ENCODE measurements at regions not wholly inside any gene's neighbourhood (a gene's known extent, or its start where the extent isn't known, plus 50 kb on each side); places are given as distances from the start of the nearest gene placed in this dataset.
"Not testable (repeated sequence)": the region's sequence is repeated elsewhere in the genome, so short reads cannot be mapped to it uniquely, and the experiment has no call there.

- intact Hi-C loops (cut with DNase I) = no loop called here
- Histone ChIP-seq H3K4me3 (no peak overlapping the region), H3K27ac (no peak overlapping the region), H3K27me3 (no peaks in the 10 kb centered on the region), H3K4me1 (replicated peaks in 1 of 2) (no peaks in the 10 kb centered on the region), H3K36me3 (replicated peaks in 1 of 2) (no peaks in the 10 kb centered on the region), H3K9me3 (replicated peaks in 1 of 3) (no peaks in the 10 kb centered on the region)
- TF ChIP-seq CTCF (IDR thresholded peaks at IDR 0.05) = no peak
- no peak for TF ChIP-seq POLR2A (IDR thresholded peaks at IDR 0.05)
- 53 to 74% (median 72%) methylated on average over 6 to 9 of the region's 9 CpGs for WGBS, 4 donors
- DNase-seq = no peak
Measured at GRCh38 chr11:45391168-45391850, 105.2 kb upstream of the SYT13 start.

- no peak overlapping the region for H3K4me3 ChIP-seq
- no peak for DNase-seq
Measured at GRCh38 chr11:45390407-45390806, 104.3 kb upstream of the SYT13 start.

GRCh38 chr11:45388472-45388871, 102.3 kb upstream of the SYT13 start:
- no peak overlapping the region for H3K4me3 ChIP-seq
- WGBS, 4 donors = 65 to 84% (median 77%) methylated on average over 1 of the region's 1 CpG; no CpG with 5 or more reads in 1 of the 4 donors
- peaks cover 9% of the 10 kb centered on the region for H3K27me3 ChIP-seq
- no peak for DNase-seq
- intact Hi-C loops (cut with DNase I) = no loop called here
- TF ChIP-seq POLR2A (IDR thresholded peaks at IDR 0.05) = no peak
- no peak for TF ChIP-seq CTCF (IDR thresholded peaks at IDR 0.05)
- no peaks in the 10 kb centered on the region for H3K36me3 ChIP-seq (replicated peaks in 1 of 2)
- no peaks in the 10 kb centered on the region for H3K4me1 ChIP-seq (replicated peaks in 1 of 2)
- no peak overlapping the region for H3K27ac ChIP-seq
- no peaks in the 10 kb centered on the region for H3K9me3 ChIP-seq (replicated peaks in 1 of 3)

More at GRCh38 chr11:45390407-45390806, 104.3 kb upstream of the SYT13 start:
- Histone ChIP-seq H3K9me3 (replicated peaks in 1 of 3) (no peaks in the 10 kb centered on the region), H3K4me1 (replicated peaks in 1 of 2) (no peaks in the 10 kb centered on the region), H3K27ac (no peak overlapping the region), H3K27me3 (no peaks in the 10 kb centered on the region), H3K36me3 (replicated peaks in 1 of 2) (no peaks in the 10 kb centered on the region)
- intact Hi-C loops (cut with DNase I) = no loop called here
- no peak for TF ChIP-seq POLR2A (IDR thresholded peaks at IDR 0.05)
- WGBS, 4 donors = 77 to 90% (median 88%) methylated on average over 5 of the region's 5 CpGs

GRCh38 chr11:45387885-45388284, 101.7 kb upstream of the SYT13 start:
- H3K4me3 ChIP-seq; DNase-seq; H3K9me3 ChIP-seq (replicated peaks in 1 of 3); H3K27ac ChIP-seq; H3K4me1 ChIP-seq (replicated peaks in 1 of 2); H3K27me3 ChIP-seq; intact Hi-C loops (cut with DNase I); H3K36me3 ChIP-seq (replicated peaks in 1 of 2): not testable (repeated sequence)
- 66 to 84% (median 77%) methylated on average over 2 of the region's 2 CpGs for WGBS, 4 donors

- Histone ChIP-seq H3K4me3 (no peak overlapping the region), H3K36me3 (replicated peaks in 1 of 2) (no peaks in the 10 kb centered on the region), H3K27me3 (peaks cover 9% of the 10 kb centered on the region), H3K4me1 (replicated peaks in 1 of 2) (no peaks in the 10 kb centered on the region), H3K9me3 (replicated peaks in 1 of 3) (no peaks in the 10 kb centered on the region), H3K27ac (no peak overlapping the region)
- no peak for DNase-seq
- intact Hi-C loops (cut with DNase I) = no loop called here
- TF ChIP-seq POLR2A (IDR thresholded peaks at IDR 0.05) = no peak
- TF ChIP-seq CTCF (IDR thresholded peaks at IDR 0.05) = no peak
- 48 to 64% (median 58%) methylated on average over 3 of the region's 3 CpGs for WGBS, 4 donors
Measured at GRCh38 chr11:45386972-45387371, 100.8 kb upstream of the SYT13 start.
